ENCODE measurements at regions not wholly inside any gene's neighbourhood (a gene's known extent, or its start where the extent isn't known, plus 50 kb on each side); places are given as distances from the start of the nearest gene placed in this dataset.

- DNase-seq (ENCODE audit: low spot score): no peak
Observed at GRCh38 chr16:85473323-85473722, 139.8 kb upstream of the GSE1 start.

- DNase-seq (ENCODE audit: low spot score): no peak
Observed at GRCh38 chr16:85473909-85474620, 139.1 kb upstream of the GSE1 start.

GRCh38 chr16:85474621-85475217 is 138.4 kb upstream of the GSE1 start:
- DNase-seq (ENCODE audit: low spot score): no peak

- no peak for DNase-seq (ENCODE audit: low spot score)
Observed at GRCh38 chr16:85475233-85475632, 137.9 kb upstream of the GSE1 start.

GRCh38 chr16:85475691-85476300 is 137.3 kb upstream of the GSE1 start:
- DNase-seq (ENCODE audit: low spot score): no peak

GRCh38 chr16:85476389-85476788 is 136.7 kb upstream of the GSE1 start:
- no peak for DNase-seq (ENCODE audit: low spot score)

- no peak for DNase-seq (ENCODE audit: low spot score)
Observed at GRCh38 chr16:85477801-85478363, 135.2 kb upstream of the GSE1 start.

- DNase-seq (ENCODE audit: low spot score): no peak
Observed at GRCh38 chr16:85479972-85480726, 133.0 kb upstream of the GSE1 start.

- no peak for DNase-seq (ENCODE audit: low spot score)
Observed at GRCh38 chr16:85480727-85481101, 132.4 kb upstream of the GSE1 start.

GRCh38 chr16:85481206-85481605 is 131.9 kb upstream of the GSE1 start:
- no peak for DNase-seq (ENCODE audit: low spot score)

- DNase-seq (ENCODE audit: low spot score): no peak
Observed at GRCh38 chr16:85481738-85482137, 131.4 kb upstream of the GSE1 start.

GRCh38 chr16:85483424-85483823 is 129.7 kb upstream of the GSE1 start:
- no peak for DNase-seq (ENCODE audit: low spot score)

- DNase-seq (ENCODE audit: low spot score): no peak
Observed at GRCh38 chr16:85484347-85485300, 128.5 kb upstream of the GSE1 start.

- DNase-seq (ENCODE audit: low spot score): peak; percentile 29
Observed at GRCh38 chr16:85485379-85485778, 127.7 kb upstream of the GSE1 start.

- DNase-seq (ENCODE audit: low spot score): no peak
Observed at GRCh38 chr16:85486256-85486915, 126.7 kb upstream of the GSE1 start.

GRCh38 chr16:85488414-85488813 is 124.7 kb upstream of the GSE1 start:
- no peak for DNase-seq (ENCODE audit: low spot score)

- no peak for DNase-seq (ENCODE audit: low spot score)
Observed at GRCh38 chr16:85490407-85491057, 122.6 kb upstream of the GSE1 start.

- no peak for DNase-seq (ENCODE audit: low spot score)
Observed at GRCh38 chr16:85491058-85491771, 121.9 kb upstream of the GSE1 start.

- DNase-seq (ENCODE audit: low spot score): peak; percentile 67
Observed at GRCh38 chr16:85491798-85492294, 121.3 kb upstream of the GSE1 start.
